ENCODE measurements at regions not wholly inside any gene's neighbourhood (a gene's known extent, or its start where the extent isn't known, plus 50 kb on each side); places are given as distances from the start of the nearest gene placed in this dataset.

DNA sequence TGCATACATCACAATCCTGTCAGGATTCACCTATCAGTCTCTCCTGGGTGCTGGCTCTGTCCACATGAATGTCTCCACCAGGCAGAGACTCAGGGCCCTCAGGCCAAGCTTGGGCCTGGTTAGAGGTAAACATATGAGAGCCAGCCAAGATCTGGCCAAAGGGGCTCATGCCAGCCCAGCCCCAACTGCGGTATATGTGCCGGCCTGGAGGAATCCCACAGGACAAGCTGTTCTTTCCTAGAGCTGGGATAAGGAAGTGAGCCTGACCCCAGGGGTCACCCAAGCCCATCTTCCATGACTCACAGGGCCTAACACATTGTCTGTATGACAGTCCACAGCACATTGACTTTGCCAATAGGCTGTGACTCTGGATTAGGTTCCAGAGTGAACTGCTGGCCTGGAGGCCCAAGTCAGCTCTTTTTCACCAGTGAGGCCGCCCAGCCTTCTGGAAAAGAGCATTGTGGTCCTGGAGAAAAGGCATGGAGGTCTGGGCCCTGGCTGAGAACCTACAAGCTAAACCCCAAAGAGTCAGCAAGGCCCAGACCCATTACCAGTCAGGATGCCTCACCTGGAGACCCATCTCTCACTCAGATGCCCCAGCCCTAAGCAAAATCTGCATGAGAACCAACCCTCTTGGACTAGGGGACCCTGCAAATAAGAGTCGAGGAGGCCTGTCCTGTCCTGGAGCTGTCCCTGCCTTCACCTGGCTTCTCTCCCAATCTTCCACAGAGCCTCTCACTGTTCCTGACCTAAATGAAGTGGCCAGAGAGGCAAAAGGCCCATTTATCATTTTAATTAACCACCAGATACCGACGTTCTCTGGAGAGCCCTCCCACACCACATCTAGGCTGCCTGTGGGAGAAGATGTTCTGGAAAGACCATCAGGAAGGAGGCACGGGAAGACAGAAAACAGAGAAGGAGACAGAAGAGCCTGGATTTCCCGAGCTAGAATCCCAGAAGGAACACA is 120.9 kb upstream of the PKDCC start:
- DNase-seq, result no peak

DNA sequence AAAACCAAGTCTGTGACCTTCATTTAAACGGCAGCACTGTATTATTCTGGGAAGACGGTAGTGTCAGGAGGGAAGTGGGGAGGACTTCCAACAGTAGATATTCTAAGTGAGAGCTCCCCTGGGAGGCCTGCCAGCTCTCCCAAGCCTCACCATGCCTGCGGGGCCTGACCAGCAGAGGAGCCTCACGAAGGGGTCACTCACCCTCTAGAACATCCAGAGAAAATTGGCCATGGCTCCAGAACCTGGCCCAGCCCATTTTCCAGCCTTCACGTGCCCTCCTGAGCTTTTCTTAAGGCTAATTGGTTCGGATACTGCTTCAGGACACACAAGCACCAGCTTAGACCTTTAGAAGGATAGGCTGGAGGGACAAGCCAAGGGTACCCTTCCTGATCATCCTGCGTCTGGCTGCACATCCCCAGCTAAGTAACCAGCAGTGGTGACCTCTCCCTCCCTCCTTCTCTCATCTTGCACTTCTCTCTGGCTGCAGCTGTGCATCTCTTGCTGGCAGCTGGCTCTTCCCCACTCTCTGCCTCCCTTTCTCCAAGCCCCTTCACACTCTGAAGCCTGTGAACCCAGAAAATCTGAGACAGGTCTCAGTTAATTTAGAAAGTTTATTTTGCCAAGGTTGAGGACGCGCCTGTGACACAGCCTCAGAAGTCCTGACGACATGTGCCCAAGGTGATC is 120.1 kb upstream of the PKDCC start:
- DNase-seq, result no peak

DNA sequence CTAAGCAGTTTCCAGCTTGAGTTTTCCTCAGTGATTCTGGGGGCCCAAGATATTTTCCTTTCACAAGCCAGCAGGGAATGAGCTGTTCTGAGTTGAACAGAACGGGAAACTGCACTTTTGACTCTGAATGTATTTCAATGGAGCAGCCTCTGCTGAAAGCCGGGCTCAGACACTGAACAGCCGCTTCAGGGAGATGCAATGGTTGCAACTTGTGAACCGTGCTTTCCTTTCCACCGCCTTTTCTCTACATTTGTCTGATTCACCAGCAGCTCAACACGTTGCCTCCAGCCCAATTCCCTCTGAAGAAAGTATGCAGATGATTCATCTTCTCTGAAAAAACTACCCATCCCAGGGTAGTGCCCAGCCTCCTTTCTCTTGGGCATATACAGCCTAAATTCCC is 119.3 kb upstream of the PKDCC start:
- no peak for DNase-seq

DNA sequence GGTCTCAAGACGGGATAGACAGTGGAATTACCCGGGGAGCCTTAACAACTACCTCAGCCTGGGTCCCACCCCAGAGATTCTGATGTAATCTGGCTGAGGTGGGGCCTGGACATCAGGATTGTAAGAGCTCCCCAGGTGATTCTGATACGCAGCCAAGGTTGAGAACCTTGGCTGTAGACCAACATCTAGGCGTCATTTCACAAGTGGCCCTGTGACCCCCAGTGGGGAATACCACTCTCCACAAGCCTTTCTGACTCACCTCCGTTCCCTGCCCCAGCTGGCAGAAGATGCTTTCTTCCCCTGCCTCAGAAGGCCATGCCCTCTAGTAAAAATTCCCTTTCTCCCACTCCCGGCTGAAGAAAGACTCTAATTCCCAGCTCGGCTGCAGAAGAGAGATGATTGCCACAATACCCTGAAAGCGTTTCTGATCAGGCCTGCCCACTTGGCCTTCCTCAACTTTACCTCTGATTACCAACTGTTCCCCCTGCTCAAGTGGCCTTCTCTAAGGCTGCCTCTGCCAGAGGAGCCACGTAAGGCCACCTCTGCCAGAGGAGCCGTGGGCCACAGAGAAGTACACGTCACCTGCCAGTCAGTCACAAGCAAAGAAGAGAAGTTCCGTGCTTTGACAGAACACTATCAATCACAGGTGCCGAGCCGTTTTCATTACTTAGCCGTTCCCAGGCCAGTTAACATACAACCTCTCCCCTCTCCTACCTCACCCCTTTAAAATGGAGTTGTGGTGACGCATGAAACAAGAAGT is 116.8 kb upstream of the PKDCC start:
- DNase-seq, result no peak

DNA sequence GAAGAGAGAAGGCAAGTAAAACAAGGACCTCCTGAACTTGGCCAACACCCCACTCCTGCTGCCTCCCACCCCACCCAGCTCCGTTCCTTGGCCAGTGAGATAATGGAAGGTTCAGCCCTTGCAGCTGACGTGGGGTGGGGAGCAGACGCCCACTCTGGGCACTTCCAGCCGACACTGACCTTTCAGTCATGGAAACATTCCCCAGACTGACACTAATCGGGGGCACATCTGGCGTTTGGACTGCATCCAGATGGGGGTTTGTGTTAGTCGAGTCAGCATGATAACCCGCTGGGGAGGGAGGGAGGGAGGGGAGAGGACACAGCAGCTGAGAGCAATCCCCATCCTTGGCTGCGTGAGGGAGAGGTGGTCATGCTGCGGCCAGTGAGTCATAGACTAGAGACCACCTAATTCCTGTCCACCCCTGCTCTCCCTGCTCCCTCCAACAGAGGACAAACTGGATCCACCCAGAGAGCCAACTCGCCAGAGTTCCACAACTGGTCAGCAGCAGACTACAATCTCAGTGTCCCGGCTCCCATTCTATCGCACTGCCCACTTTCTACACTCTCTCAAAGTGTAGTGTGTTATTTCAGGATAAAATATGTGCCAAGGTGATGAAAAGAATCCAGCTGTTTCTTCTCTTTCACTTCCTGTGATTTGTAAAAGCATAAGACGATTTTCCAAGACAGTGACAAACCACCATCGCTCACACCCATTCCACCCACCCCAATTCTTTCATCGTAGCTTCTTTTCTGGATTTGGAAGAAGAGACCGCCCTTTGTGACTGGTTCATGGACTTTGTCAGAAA is 115.4 kb upstream of the PKDCC start:
- no peak for DNase-seq

DNA sequence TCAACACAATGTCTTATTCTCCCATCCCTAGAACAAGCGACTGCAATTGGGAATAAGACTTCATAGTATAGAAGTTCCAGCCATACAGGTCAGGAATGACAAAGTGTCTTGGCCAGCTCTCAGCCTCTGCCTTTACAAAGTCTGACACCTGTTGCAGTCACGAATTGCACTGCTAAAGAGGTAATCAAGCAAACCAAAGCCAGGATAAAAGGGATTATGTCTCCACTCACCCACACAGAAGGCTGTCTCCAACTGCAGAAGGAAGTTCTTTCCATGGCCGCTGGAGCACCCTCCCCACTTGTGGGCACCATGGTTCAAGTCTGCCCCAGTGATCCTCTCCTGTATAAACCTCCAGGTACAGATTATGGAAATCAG is 114.8 kb upstream of the PKDCC start:
- no peak for DNase-seq

DNA sequence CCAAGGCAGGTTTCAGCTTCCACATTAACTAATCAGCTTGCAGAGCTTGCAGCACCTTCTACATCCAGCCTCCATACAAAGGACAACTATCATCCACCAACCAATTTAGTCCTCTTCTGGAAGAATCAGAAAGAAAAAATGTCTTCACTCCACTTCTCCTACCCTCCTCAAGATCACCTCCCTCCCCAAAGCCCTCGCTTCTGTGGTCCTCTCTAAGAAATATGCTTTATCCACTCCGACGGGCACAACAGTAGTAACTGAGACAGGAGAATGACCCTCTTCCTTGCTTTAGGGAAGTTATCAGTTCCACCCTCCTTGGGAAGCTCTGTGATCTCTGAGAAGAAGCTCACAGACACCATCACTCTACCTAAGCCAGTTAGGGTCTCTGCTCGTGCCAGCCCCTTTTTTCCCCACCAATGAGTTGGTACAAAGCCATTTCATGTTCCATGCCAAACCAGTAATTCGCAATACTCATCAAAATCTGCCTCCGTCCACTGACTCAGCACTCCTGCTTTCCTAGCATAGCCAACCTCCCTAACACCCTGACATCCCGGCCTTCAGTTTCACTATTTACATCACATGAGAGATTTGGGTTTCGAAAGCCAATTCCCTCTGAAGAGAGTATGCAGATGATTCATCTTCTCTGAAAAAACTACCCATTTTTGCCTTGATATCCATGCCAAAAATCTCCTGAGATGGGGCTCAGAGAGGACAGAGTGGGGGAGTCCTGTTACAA is 114.1 kb upstream of the PKDCC start:
- no peak for DNase-seq

DNA sequence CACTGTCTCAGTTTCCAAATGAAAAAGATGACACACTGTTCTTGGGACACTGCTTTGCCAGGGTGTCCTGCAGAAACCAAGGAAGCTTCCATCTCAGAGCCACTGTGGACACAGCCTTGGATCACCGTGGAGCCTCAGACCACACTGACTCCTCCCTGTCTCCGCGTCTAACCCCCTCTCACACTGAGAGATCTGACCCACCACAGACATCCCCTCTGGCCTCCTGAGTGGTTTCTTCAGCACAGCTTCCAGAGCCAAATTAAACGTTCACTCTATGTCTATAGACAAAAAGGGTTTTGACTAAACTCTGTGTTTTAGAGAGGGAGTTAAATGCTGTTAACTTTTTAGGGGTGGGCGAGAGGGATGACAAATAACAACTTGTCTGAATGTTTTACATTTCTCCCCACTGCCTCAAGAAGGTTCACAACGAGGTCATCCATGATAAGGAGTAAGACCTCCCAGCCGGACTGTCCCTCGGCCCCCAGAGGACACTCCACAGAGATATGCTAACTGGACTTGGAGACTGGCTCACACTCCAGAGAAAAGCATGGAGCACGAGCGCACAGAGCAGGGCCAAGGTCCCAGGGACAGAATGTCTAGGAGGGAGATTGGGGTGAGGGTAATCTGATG is 113.4 kb upstream of the PKDCC start:
- DNase-seq, result no peak

DNA sequence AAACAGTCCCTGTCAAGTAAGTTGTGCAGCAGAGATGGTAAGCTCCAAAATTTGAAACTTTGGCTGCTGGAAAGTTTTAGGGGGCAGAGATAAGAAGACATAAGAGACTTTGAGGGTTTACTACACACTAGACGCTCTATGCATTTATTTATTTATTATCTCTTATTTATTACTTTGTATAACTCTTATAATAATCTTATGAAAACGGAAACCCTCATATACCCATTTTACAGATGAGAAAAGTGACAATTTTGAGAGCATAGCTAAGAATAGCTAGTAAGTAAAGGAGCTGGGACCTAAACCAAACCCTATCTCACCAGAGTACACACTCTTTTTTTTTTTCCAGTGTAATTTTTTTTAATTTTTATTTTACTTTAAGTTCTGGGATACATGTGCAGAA is 112.8 kb upstream of the PKDCC start:
- DNase-seq, result no peak

DNA sequence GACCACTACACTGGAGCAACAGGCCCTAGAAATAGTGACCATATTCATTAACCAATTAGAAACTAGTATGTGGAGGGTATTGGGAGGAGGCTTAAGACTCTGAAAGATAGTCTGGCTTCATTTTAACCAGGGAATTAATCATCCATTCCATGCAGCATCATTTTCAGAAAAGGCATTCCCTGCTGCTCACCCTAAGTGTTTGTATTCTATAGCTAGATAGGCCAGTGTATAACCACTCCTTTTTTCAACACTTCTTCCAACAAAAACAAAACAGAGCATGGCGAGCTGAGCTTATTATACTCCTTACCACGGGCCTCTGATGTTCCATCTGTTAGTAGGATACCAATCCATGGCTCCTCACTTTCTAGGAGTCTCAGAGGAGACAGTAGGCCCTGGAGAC is 112.0 kb upstream of the PKDCC start:
- DNase-seq, result no peak

DNA sequence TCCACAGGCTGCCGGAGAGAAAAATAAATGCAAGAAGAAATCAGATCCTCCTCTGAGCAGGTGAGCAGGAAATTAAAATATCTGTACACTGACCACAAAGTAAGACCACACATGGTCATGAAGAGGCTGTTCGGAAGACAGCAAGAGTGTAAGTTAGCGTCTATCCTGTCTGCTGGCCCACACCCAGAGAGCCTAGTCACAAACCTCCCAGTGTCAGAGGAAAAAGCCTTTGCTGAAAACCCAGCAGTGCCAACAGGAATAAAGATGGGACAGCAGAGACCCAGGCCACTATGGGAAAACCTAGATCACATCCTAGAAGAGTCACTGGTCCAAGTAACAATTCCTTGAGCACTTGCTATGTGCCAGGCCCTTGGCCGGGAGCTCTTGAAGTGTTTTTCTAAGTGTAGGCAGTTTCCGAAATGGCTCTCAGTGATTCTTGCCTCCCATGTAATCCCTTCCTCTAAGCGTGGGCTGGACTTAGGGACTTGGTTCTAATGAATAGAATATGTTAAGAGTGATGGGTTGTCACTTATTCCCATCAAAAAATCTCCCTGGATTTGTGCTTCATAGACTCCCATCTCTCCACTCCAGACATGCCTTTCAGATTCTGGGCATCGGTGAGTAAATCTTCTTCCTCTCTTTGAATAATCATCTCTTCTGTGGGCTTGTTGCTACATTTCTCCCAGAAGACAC is 110.9 kb upstream of the PKDCC start:
- DNase-seq, result no peak

DNA sequence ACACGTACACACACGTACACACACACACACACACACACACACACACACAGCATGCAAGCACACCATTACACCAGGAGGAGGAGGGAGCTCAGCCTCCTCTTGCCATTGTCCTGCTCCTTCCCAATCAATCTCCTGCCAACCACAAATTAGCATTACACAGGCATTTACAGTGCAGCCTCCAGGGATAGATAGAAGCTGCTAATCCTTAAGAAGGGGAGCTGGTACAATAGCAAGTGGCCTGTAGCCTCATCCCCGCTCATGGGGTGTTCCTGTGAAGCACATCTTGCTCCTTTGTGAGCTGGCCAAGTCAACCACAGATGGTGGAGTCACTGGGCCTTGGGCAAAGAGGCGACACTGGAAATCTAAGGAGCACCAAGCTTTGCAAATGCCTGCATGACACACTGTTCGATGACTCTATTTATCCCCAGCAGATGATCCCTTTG is 110.3 kb upstream of the PKDCC start:
- no peak for DNase-seq

DNA sequence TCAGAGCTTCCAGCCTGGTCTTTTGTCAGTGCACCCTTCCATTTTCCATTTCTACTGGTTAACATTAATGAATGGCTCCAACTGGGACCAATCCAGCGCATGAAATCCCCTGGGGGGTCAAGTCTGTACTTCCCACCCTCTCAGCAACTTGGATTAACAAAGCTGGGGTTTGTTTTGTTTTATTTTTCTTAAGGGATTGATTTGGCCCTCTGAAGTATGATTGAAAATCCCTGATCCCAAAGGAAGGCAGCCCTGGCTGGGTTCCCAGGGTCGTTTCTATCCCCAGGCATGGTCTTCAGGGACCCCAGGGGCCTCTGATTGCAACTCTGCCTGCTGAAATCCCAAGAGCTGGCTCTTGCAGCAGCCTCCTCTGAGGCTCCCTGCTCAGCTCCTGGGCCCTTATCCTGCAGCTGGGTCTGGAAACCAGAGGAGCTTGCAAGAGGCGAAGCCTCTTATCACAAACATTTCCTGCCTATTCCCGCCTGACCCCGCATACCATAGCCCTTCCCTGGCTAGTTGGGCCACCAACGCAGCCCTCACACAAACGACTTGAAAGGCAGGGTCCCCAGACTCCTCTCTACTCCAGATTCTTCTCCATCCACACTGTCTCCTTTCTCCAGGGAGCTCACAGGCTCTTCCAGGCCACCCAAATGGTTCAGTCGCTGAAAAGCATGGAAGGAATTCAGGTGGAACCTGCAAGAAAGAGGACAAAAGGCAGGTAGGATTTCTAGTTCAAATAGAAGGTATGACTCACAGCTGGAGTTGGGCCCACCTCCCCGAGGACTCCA is 109.7 kb upstream of the PKDCC start:
- DNase-seq, result no peak

DNA sequence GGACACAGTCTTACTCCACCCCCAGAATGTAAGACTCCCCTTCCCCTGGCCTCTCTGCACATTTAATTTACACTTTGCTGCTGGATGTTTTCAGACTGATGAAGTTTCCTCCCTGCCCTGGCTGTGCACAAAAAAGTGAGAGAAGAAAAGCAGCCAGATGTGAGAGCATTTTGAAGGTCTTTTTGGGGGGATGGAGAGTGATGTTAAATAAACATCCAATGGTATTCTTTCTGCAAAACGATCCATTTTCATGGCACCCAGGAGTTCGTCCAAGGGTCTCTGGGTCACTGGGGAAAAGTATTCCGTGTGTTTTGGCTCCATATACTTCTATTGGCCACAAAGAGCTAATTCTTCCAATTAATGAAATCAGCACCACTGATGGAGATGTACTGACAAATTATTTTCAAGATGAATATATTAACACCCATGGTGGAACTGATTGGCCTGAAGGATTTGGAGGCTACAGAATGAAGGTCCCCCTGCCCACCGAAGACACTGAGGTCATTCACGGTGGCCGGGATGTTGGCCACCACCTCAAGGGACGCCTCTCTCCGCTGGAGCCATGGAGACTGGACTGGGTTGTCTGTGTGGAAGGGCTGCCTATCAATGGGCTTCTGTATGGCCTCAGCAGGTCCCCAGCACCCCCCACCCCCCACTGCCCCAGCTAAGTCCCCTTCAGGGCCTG is 107.6 kb upstream of the PKDCC start:
- DNase-seq, result no peak

DNA sequence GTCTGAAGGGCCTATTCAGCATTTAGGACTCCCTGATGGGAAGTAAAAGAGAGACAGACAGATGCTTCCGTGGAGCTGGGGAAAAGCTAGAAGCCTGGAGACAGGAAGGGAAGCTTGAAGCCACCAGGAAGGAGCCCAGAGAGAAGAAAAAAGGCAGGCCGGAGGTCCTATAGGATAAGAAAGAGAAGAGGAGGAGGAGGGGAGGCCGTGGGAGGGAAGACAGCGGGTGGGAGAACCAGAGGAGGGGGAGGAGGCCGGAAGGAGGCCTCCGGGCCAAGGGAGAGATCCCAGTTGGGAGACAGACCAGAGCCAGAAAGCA is 107.1 kb upstream of the PKDCC start:
- no peak for DNase-seq

DNA sequence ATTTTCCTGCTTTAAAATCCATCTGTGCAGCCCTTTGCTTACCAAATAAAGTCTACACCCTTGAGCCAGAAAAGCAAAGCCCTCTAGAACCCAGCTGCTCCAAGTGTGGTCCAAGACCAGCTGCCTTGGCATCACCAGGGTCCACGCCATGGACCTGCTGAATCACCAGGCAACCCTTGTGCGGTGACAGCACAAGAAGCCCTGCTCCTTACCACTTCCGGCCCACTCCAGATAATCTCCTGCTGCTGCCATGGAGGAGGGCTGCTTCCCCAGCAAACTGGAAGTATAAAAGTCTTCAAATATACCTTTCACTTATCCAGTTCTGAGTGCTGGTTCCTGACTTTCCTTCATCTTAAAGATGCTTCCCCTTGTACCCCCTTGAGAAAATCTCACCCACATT is 106.0 kb upstream of the PKDCC start:
- DNase-seq, result no peak

DNA sequence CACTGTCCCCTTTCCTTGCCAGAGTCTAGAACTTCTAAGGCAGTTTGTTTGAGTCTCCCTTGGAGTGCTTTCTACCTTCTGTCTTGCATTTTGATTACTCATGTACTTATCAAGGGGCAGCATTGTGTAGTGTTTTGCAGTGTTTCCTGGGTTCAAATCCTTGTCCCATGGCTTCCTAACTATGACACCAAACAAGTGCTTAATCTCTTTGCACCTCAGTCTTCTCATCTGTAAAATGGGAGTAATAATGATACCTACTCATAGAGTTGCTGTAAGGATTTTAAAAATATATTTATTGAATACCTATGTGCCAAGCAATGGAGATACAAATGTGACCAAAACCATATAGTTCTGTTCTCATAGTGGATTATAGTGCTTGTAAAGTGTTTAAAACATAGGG is 105.5 kb upstream of the PKDCC start:
- DNase-seq, result no peak

DNA sequence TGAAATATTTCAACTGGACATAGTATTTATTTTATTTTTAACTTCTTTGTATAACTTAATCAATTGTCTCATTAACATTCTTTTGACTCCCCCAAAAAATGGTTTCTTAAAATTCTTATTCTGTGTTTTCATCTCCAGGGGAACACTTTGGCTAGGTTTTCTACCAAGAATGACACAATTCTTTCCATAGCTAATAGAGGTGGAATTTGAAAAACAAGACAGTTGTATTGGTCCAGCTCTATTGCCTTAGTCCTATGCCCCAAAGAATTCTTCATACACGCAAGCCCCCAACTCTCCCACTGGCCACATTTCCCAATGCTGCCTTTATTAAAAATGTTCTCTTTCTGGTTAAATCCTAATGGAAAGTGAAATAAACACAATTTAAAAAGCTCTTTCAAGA is 104.7 kb upstream of the PKDCC start:
- DNase-seq, result no peak

DNA sequence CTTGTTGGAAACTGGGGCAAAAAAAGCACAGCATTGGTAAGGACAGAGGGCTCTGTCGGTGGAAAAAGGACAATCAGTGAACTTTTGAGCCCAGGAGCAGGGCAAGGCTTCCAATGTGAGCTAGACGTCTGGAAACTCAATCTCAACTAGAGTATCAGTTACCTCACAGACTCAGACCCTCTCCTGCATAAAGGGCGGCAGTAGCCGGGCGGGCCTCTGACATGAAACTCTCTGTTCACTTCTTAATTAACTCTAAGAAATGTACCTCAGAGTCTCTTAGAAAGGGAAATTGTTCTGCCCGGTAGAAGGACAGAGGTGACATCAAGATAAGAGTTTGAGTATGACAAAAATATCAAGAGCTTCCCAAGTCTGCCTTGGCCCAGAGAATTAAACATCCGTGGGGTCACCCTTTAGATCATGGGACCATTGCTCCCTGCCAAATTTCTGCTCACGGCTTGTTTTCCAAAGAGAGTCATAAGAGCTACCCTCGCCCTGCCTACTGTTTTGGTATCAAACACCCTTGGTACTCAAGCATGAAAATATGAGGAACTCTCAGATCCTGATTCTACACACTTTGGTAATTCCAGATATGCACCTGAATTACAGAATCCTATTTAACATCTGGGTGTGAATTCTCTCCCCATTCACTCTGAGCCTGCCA is 103.5 kb upstream of the PKDCC start:
- no peak for DNase-seq
